CD14-positive monocyte (primary cell): ENCODE measurements at regions not wholly inside any gene's neighbourhood (a gene's known extent, or its start where the extent isn't known, plus 50 kb on each side); places are given as distances from the start of the nearest gene placed in this dataset.

ENCODE experiments used
- DNase-seq, 3 donors: peaks; one replicate each; pipeline ENCODE4 v3.0.0-alpha.2; 2011 to 2022
- H2AFZ ChIP-seq: 2 replicates; pipeline ENCODE4 v1.6.0; 2012; ENCODE audit warnings: mild to moderate bottlenecking, low read depth, low read length, inconsistent platforms; ENCODE audit not compliant: insufficient read depth, poor library complexity, severe bottlenecking
- H3K27ac ChIP-seq, 2 donors: 1 replicate in 1 of 2; 2 replicates in 1 of 2; pipeline ENCODE4 v1.5.1; 2012 to 2013; ENCODE audit warnings: low read length in 2 of 2, control low read depth in 1 of 2, inconsistent platforms in 1 of 2, low read depth in 1 of 2, mild to moderate bottlenecking in 1 of 2
- H3K27me3 ChIP-seq, 2 donors: one replicate each; pipeline versions ENCODE4 v1.6.0 to v1.6.1; 2011 to 2013; ENCODE audit warnings: low read length in 2 of 2; ENCODE audit not compliant: control insufficient read depth in 2 of 2, insufficient read depth in 2 of 2
- H3K36me3 ChIP-seq, 2 donors: replicated peaks in 1 of 2; 1 replicate in 1 of 2; 2 replicates in 1 of 2; pipeline versions ENCODE4 v1.5.1 to v1.6.1; 2012 to 2013; ENCODE audit warnings: low read length in 2 of 2, control low read depth in 1 of 2, inconsistent platforms in 1 of 2, mild to moderate bottlenecking in 1 of 2; ENCODE audit not compliant: insufficient read depth in 2 of 2, control insufficient read depth in 1 of 2
- H3K4me1 ChIP-seq, 2 donors: 1 replicate in 1 of 2; 2 replicates in 1 of 2; pipeline versions ENCODE4 v1.5.1 to v1.6.1; 2012 to 2013; ENCODE audit warnings: low read length in 2 of 2, control low read depth in 1 of 2, inconsistent platforms in 1 of 2, mild to moderate bottlenecking in 1 of 2, moderate library complexity in 1 of 2; ENCODE audit not compliant: insufficient read depth in 2 of 2, control insufficient read depth in 1 of 2
- H3K4me2 ChIP-seq: replicated peaks from 2 replicates; pipeline ENCODE3; 2012; ENCODE audit warnings: low read length, moderate library complexity, mild to moderate bottlenecking; ENCODE audit not compliant: poor library complexity, severe bottlenecking; ENCODE audit errors: extremely low read depth
- H3K4me3 ChIP-seq, 3 experiments: fragments of 200-600 bp in 1 of 3; sonication (generic) in 1 of 3; replicated peaks in 1 of 3; 1 replicate in 2 of 3; 2 replicates in 1 of 3; pipeline ENCODE4 v1.5.1; 2011 to 2013; ENCODE audit warnings: low read length in 3 of 3, mild to moderate bottlenecking in 3 of 3, control low read depth in 2 of 3, low read depth in 2 of 3, inconsistent platforms in 1 of 3, moderate library complexity in 1 of 3
- H3K79me2 ChIP-seq: 2 replicates; pipeline ENCODE4 v1.6.0; 2012; ENCODE audit warnings: mild to moderate bottlenecking, control low read depth, inconsistent platforms, low read length, moderate library complexity; ENCODE audit not compliant: insufficient read depth
- H3K9ac ChIP-seq: 2 replicates; pipeline ENCODE4 v1.6.0; 2017; ENCODE audit warnings: low read length, mild to moderate bottlenecking; ENCODE audit not compliant: insufficient read depth, poor library complexity, severe bottlenecking
- H3K9me3 ChIP-seq, 2 donors: replicated peaks in 1 of 2; 1 replicate in 1 of 2; 2 replicates in 1 of 2; pipeline versions ENCODE4 v1.5.1 to v1.6.1; 2012 to 2013; ENCODE audit warnings: low read length in 2 of 2, control low read depth in 1 of 2; ENCODE audit not compliant: control insufficient read depth in 1 of 2, insufficient read depth in 1 of 2
- H4K20me1 ChIP-seq: 2 replicates; pipeline ENCODE4 v1.6.0; 2012; ENCODE audit warnings: mild to moderate bottlenecking, low read length, control low read depth, moderate library complexity; ENCODE audit not compliant: insufficient read depth
- H3K27ac Mint-ChIP-seq, 7 donors: one replicate each; pipeline ENCODE4 v1.8.0; 2020; ENCODE audit warnings: mild to moderate bottlenecking in 7 of 7, mixed read lengths in 7 of 7, moderate library complexity in 6 of 7, inconsistent platforms in 2 of 7
- H3K27me3 Mint-ChIP-seq, 3 donors: one replicate each; pipeline ENCODE4 v1.8.0; 2021 to 2022; ENCODE audit warnings: low read depth in 3 of 3, mild to moderate bottlenecking in 3 of 3, mixed read lengths in 3 of 3, moderate library complexity in 3 of 3, inconsistent platforms in 1 of 3
- H3K36me3 Mint-ChIP-seq, 2 donors: one replicate each; pipeline ENCODE4 v1.8.0; 2020; ENCODE audit warnings: mixed read lengths in 2 of 2, inconsistent platforms in 1 of 2, mild to moderate bottlenecking in 1 of 2
- H3K4me1 Mint-ChIP-seq: one replicate; pipeline ENCODE4 v1.8.0; 2020; ENCODE audit warnings: mild to moderate bottlenecking, mixed read lengths
- H3K4me3 Mint-ChIP-seq, 2 donors: one replicate each; pipeline ENCODE4 v1.8.0; 2020; ENCODE audit warnings: mild to moderate bottlenecking in 2 of 2, mixed read lengths in 2 of 2, moderate library complexity in 1 of 2
- H3K9me3 Mint-ChIP-seq, 7 donors: one replicate each; pipeline ENCODE4 v1.8.0; 2020 to 2022; ENCODE audit warnings: mixed read lengths in 7 of 7, mild to moderate bottlenecking in 6 of 7, moderate library complexity in 6 of 7, inconsistent platforms in 2 of 7
- CTCF ChIP-seq: fragments of 200-600 bp; IDR thresholded peaks from one replicate; pipeline ENCODE4 v1.8.0; 2022; ENCODE audit warnings: antibody characterized with exemption, mild to moderate bottlenecking
- WGBS: methylation state at CpG from one replicate; pipeline ENCODE4 v1.1.5; 2013; ENCODE audit warnings: missing lambda C conversion rate; ENCODE audit not compliant: insufficient coverage; 5-methylcytosine and 5-hydroxymethylcytosine counted together
- intact Hi-C, 2 donors: fragments of 100-400 bp; cut with micrococcal nuclease; formaldehyde crosslinking; loops; one replicate each; pipeline versions ENCODE4 v1.15.0 to v1.15.1; 2023

GRCh38 chr9:14023285-14023684 lies 290.7 kb downstream of the NFIB start:
- no peak for DNase-seq
- intact Hi-C loops, result no loop called here
- H3K27me3 Mint-ChIP-seq, result no peaks in the 10 kb centered on the region
- no peaks in the 10 kb centered on the region for H3K36me3 Mint-ChIP-seq
- H3K27ac Mint-ChIP-seq, result no peak overlapping the region
- H3K4me3 Mint-ChIP-seq, result no peak overlapping the region
- Histone ChIP-seq H2AFZ (no peak overlapping the region), H3K36me3 (no peaks in the 10 kb centered on the region), H3K4me2 (no peak overlapping the region), H4K20me1 (no peaks in the 10 kb centered on the region), H3K4me1 (no peaks in the 10 kb centered on the region), H3K27ac (no peak overlapping the region), H3K79me2 (no peaks in the 10 kb centered on the region), H3K4me3 (no peak overlapping the region), H3K9ac (no peak overlapping the region), H3K27me3 (no peaks in the 10 kb centered on the region), H3K9me3 (no peaks in the 10 kb centered on the region)
- WGBS, result 100% methylated on average over 1 of the region's 1 CpG
- no peaks in the 10 kb centered on the region for H3K4me1 Mint-ChIP-seq
- H3K9me3 Mint-ChIP-seq, result peaks cover 0 to 7% (median 3%) of the 10 kb centered on the region in 7 donors
- TF ChIP-seq CTCF, result no peak

GRCh38 chr9:14021871-14022525 lies 291.9 kb downstream of the NFIB start:
- Mint-ChIP-seq H3K27me3 (no peaks in the 10 kb centered on the region), H3K4me1 (no peaks in the 10 kb centered on the region), H3K36me3 (no peaks in the 10 kb centered on the region), H3K4me3 (no peak overlapping the region), H3K9me3 (peaks cover 0 to 7% (median 3%) of the 10 kb centered on the region in 7 donors), H3K27ac (no peak overlapping the region)
- intact Hi-C loops, result no loop called here
- Histone ChIP-seq H3K4me3 (no peak overlapping the region), H3K4me1 (no peaks in the 10 kb centered on the region), H2AFZ (no peak overlapping the region), H3K9ac (no peak overlapping the region), H3K27ac (no peak overlapping the region), H3K79me2 (no peaks in the 10 kb centered on the region), H3K9me3 (no peaks in the 10 kb centered on the region), H3K4me2 (no peak overlapping the region), H3K36me3 (no peaks in the 10 kb centered on the region), H4K20me1 (no peaks in the 10 kb centered on the region), H3K27me3 (no peaks in the 10 kb centered on the region)
- no peak for DNase-seq
- TF ChIP-seq CTCF, result no peak
- WGBS, result 75% methylated on average over 2 of the region's 3 CpGs
